ENCODE measurements at regions not wholly inside any gene's neighbourhood (a gene's known extent, or its start where the extent isn't known, plus 50 kb on each side); places are given as distances from the start of the nearest gene placed in this dataset.
"Not testable (repeated sequence)": the region's sequence is repeated elsewhere in the genome, so short reads cannot be mapped to it uniquely, and the experiment has no call there.

DNA sequence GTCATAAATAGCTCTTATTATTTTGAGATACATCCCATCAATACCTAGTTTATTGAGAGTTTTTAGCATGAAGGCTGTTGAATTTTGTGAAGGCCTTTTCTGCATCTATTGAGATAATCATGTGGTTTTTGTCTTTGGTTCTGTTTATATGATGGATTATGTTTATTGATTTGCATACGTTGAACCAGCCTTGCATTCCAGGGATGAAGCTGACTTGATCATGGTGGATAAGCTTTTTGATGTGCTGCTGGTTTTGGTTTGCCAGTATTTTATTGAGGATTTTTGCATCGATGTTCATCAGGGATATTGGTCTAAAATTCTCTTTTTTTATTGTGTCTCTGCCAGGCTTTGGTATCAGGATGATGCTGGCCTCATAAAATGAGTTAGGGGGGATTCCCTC, 62.4 kb downstream of the GPR88 start:
- H3K23ac ChIP-seq (ENCODE audit: insufficient read length); DNase-seq (ENCODE audit: low read depth in 1 of 2, low spot score in 2 of 2); H3K4ac ChIP-seq (replicated peaks; ENCODE audit: insufficient read length, low read depth, low read length); H3K23me2 ChIP-seq (ENCODE audit: low read depth, low read length); H4K20me1 ChIP-seq (replicated peaks in 1 of 2; ENCODE audit: control insufficient read depth in 1 of 2, insufficient read depth in 2 of 2, low read length in 2 of 2); H2BK12ac ChIP-seq (ENCODE audit: low read depth, low read length); H2BK20ac ChIP-seq (ENCODE audit: low read length); H3K36me3 ChIP-seq (ENCODE audit: control insufficient read depth in 2 of 4, insufficient read depth in 4 of 4, low read length in 3 of 4); H3K14ac ChIP-seq (ENCODE audit: insufficient read length); H2BK120ac ChIP-seq (replicated peaks; ENCODE audit: low read depth, low read length); H4K8ac ChIP-seq (ENCODE audit: extremely low read depth, insufficient read depth, low read length); H4K5ac ChIP-seq (ENCODE audit: insufficient read length, low read depth, low read length); H2AFZ ChIP-seq (ENCODE audit: low read length); FAIRE-seq; H3K4me3 ChIP-seq (ENCODE audit: extremely low read depth in 1 of 4, insufficient read depth in 2 of 4, low read depth in 3 of 4, low read length in 4 of 4); H3K4me1 ChIP-seq (replicated peaks in 1 of 4; ENCODE audit: control insufficient read depth in 3 of 4, insufficient read depth in 4 of 4, low read length in 3 of 4); H3K18ac ChIP-seq (ENCODE audit: extremely low read depth, low read length); POLR2A ChIA-PET (ENCODE audit: partially characterized antibody); H4K91ac ChIP-seq (replicated peaks; ENCODE audit: insufficient read length, low read length); H3K56ac ChIP-seq (replicated peaks; ENCODE audit: insufficient read length, low read depth, low read length); H2AK5ac ChIP-seq (ENCODE audit: low read depth, low read length); H3K4me2 ChIP-seq (ENCODE audit: insufficient read depth in 1 of 2, low read depth in 2 of 2, low read length in 2 of 2); H3K27ac ChIP-seq (ENCODE audit: low read depth, low read length); H3K79me1 ChIP-seq (ENCODE audit: low read depth, low read length); H2BK15ac ChIP-seq (ENCODE audit: low read length); H3K9ac ChIP-seq (replicated peaks in 1 of 4; ENCODE audit: extremely low read depth in 1 of 4, low read depth in 3 of 4, low read length in 3 of 4); H2BK5ac ChIP-seq (ENCODE audit: low read depth, low read length); H3K27me3 ChIP-seq (replicated peaks in 1 of 4; ENCODE audit: control insufficient read depth in 3 of 4, extremely low read depth in 1 of 4, insufficient read depth in 3 of 4, low read length in 3 of 4); H3K79me2 ChIP-seq (ENCODE audit: control insufficient read depth in 1 of 2, insufficient read depth in 2 of 2, low read length in 2 of 2): not testable (repeated sequence)
- 84% methylated on average over 2 of the region's 2 CpGs; no CpG with 5 or more reads in 1 of the 2 experiments for WGBS, 2 experiments (ENCODE audit: extremely low coverage in 1 of 2, insufficient coverage in 1 of 2, insufficient read length in 1 of 2, insufficient replicate concordance in 2 of 2, low coverage in 1 of 2, low lambda C conversion rate in 2 of 2, missing lambda C conversion rate in 1 of 2)
- CTCF ChIA-PET (ENCODE audit: partially characterized antibody): interaction anchor here (1.4 kb wide), 1 partner anchor 268 kb away, joined by 4 read pairs; no protein-coding TSS in a partner anchor
- peaks cover 10 to 12% of the 10 kb centered on the region in 2 experiments for H3K9me3 ChIP-seq (ENCODE audit: insufficient read depth in 2 of 2, low read depth in 1 of 2, low read length in 1 of 2)

DNA sequence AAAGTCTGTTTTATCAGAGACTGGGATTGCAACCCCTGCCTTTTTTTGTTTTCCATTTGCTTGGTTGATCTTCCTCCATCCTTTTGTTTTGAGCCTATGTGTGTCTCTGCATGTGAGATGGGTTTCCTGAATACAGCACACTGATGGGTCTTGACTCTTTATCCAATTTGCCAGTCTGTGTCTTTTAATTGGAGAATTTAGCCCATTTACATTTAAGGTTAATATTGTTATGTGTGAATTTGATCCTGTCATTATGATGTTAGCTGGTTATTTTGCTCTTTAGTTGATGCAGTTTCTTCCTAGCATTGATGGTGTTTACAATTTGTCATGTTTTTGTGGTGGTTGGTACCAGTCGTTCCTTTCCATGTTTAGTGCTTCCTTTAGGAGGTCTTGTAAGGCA, 64.1 kb downstream of the GPR88 start:
- H2BK12ac ChIP-seq (ENCODE audit: low read depth, low read length): not testable (repeated sequence)

More for the DNA sequence above, 64.1 kb downstream of the GPR88 start:
- H3K9ac ChIP-seq (replicated peaks in 1 of 4; ENCODE audit: extremely low read depth in 1 of 4, low read depth in 3 of 4, low read length in 3 of 4); H2BK20ac ChIP-seq (ENCODE audit: low read length); H3K4me3 ChIP-seq (ENCODE audit: extremely low read depth in 1 of 4, insufficient read depth in 2 of 4, low read depth in 3 of 4, low read length in 4 of 4); H4K8ac ChIP-seq (ENCODE audit: extremely low read depth, insufficient read depth, low read length); H3K14ac ChIP-seq (ENCODE audit: insufficient read length); H2BK15ac ChIP-seq (ENCODE audit: low read length); H3K23me2 ChIP-seq (ENCODE audit: low read depth, low read length); DNase-seq (ENCODE audit: low read depth in 1 of 2, low spot score in 2 of 2); H2AK5ac ChIP-seq (ENCODE audit: low read depth, low read length); H2BK5ac ChIP-seq (ENCODE audit: low read depth, low read length); H3K4me2 ChIP-seq (ENCODE audit: insufficient read depth in 1 of 2, low read depth in 2 of 2, low read length in 2 of 2); FAIRE-seq; H4K5ac ChIP-seq (ENCODE audit: insufficient read length, low read depth, low read length); H2AFZ ChIP-seq (ENCODE audit: low read length); CTCF ChIA-PET (ENCODE audit: partially characterized antibody); POLR2A ChIA-PET (ENCODE audit: partially characterized antibody); H3K27me3 ChIP-seq (replicated peaks in 1 of 4; ENCODE audit: control insufficient read depth in 3 of 4, extremely low read depth in 1 of 4, insufficient read depth in 3 of 4, low read length in 3 of 4); H3K36me3 ChIP-seq (ENCODE audit: control insufficient read depth in 2 of 4, insufficient read depth in 4 of 4, low read length in 3 of 4); H4K20me1 ChIP-seq (replicated peaks in 1 of 2; ENCODE audit: control insufficient read depth in 1 of 2, insufficient read depth in 2 of 2, low read length in 2 of 2); H4K91ac ChIP-seq (replicated peaks; ENCODE audit: insufficient read length, low read length); H3K4ac ChIP-seq (replicated peaks; ENCODE audit: insufficient read length, low read depth, low read length); H2BK120ac ChIP-seq (replicated peaks; ENCODE audit: low read depth, low read length); H3K79me2 ChIP-seq (ENCODE audit: control insufficient read depth in 1 of 2, insufficient read depth in 2 of 2, low read length in 2 of 2); H3K18ac ChIP-seq (ENCODE audit: extremely low read depth, low read length); H3K56ac ChIP-seq (replicated peaks; ENCODE audit: insufficient read length, low read depth, low read length); H3K23ac ChIP-seq (ENCODE audit: insufficient read length); H3K79me1 ChIP-seq (ENCODE audit: low read depth, low read length); H3K27ac ChIP-seq (ENCODE audit: low read depth, low read length); H3K4me1 ChIP-seq (replicated peaks in 1 of 4; ENCODE audit: control insufficient read depth in 3 of 4, insufficient read depth in 4 of 4, low read length in 3 of 4): not testable (repeated sequence)
- WGBS, 2 experiments (ENCODE audit: extremely low coverage in 1 of 2, insufficient coverage in 1 of 2, insufficient read length in 1 of 2, insufficient replicate concordance in 2 of 2, low coverage in 1 of 2, low lambda C conversion rate in 2 of 2, missing lambda C conversion rate in 1 of 2): 79% methylated on average over 1 of the region's 1 CpG; no CpG with 5 or more reads in 1 of the 2 experiments
- H3K9me3 ChIP-seq (ENCODE audit: insufficient read depth in 2 of 2, low read depth in 1 of 2, low read length in 1 of 2): peaks cover 10 to 12% of the 10 kb centered on the region in 2 experiments

Data from H1 (cell line).